ENCODE measurements at regions not wholly inside any gene's neighbourhood (a gene's known extent, or its start where the extent isn't known, plus 50 kb on each side); places are given as distances from the start of the nearest gene placed in this dataset.

DNA sequence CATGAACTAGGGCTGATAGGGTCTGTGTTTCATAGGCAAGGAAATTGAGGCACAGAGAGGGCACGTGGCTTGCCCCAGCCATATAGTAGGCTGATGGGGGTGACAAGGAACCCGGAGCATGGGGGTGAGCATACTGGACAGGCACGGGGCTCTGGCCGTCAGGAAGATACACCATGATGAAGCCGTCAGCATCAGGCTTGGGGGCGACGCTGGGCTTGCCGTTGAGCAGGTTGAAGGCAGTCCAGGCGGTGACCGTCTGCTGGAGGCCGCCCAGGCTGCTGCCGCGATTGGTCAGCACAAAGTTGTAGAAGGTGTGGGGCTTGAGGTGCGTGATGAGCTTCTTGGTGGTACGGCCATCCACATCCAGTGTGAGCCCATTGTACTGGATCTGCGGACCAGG, 119.7 kb downstream of the PTPRS start:
- H3K27me3 Mint-ChIP-seq: no peaks in the 10 kb centered on the region
- peaks cover 4% of the 10 kb centered on the region for H3K4me1 Mint-ChIP-seq
- no peak overlapping the region for H3K4me3 Mint-ChIP-seq
- no peaks in the 10 kb centered on the region for H3K36me3 Mint-ChIP-seq (ENCODE audit: low read depth)
- ATAC-seq (no peak), DNase-seq (no peak)
- no peaks in the 10 kb centered on the region for H3K9me3 Mint-ChIP-seq
- no peak overlapping the region for H3K27ac Mint-ChIP-seq

DNA sequence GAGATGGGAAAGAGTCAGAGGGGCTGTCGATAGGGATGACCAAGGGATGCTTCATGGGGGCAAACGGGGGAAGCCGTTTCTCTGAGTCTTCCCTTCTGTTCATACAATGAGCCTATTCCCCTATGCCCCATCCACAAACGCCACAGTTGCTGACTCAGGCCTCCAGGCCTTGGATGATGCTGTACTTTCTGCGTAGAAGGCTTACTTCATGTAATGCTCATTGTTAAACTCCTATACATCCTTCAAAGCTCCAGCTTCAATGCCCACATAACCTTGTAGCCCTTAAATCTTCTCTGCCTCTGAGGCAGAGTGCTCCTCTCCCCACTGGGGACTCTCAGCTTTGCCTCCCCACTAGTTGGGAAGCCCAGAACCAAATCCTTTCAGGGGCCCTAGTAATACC, 120.3 kb downstream of the PTPRS start:
- no peaks in the 10 kb centered on the region for H3K27me3 Mint-ChIP-seq
- DNase-seq: no peak
- no peaks in the 10 kb centered on the region for H3K9me3 Mint-ChIP-seq
- H3K36me3 Mint-ChIP-seq (ENCODE audit: low read depth): no peaks in the 10 kb centered on the region
- no peak overlapping the region for H3K4me3 Mint-ChIP-seq
- H3K4me1 Mint-ChIP-seq: peaks cover 4% of the 10 kb centered on the region
- H3K27ac Mint-ChIP-seq: no peak overlapping the region
- ATAC-seq: no peak

DNA sequence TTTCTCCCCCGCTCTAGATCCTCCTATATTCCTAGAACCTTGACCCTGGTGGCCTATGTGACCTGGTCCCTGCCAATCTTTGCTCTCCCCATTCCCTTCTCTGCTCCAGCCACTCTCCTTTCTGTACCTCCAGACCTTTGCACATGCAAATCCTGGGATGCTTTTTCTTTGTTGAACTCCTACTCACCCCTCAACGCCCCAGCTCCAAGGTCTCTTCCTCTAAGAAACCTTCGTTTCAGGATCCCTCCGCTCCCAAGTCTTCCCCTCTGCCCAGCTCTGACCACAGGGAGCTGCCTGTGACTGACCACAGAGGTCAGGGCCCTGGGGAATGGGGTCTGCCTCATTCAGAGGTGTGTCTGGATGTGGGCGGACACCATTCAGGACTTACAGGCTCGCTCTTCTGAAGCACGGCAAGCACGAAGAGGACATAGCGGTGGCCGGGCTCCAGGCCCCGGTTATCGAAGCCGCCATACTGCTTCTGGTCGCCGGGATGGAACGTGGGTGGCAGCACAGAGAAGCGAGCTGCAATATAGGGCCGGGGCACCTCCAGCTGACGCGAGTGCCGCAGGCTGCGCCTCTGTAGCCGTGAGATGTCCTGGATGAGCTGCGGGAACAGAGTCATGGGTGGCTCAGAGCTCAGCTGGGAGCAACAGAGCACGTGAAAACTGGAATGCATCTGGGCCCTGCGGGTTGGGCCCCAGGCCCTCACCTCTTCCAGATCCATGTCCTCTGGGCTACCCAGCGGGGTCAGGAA, 120.9 kb downstream of the PTPRS start:
- peaks cover 4% of the 10 kb centered on the region for H3K4me1 Mint-ChIP-seq
- no peaks in the 10 kb centered on the region for H3K9me3 Mint-ChIP-seq
- no peaks in the 10 kb centered on the region for H3K27me3 Mint-ChIP-seq
- ATAC-seq (no peak), DNase-seq (no peak)
- H3K4me3 Mint-ChIP-seq: no peak overlapping the region
- H3K36me3 Mint-ChIP-seq (ENCODE audit: low read depth): no peaks in the 10 kb centered on the region
- no peak overlapping the region for H3K27ac Mint-ChIP-seq

DNA sequence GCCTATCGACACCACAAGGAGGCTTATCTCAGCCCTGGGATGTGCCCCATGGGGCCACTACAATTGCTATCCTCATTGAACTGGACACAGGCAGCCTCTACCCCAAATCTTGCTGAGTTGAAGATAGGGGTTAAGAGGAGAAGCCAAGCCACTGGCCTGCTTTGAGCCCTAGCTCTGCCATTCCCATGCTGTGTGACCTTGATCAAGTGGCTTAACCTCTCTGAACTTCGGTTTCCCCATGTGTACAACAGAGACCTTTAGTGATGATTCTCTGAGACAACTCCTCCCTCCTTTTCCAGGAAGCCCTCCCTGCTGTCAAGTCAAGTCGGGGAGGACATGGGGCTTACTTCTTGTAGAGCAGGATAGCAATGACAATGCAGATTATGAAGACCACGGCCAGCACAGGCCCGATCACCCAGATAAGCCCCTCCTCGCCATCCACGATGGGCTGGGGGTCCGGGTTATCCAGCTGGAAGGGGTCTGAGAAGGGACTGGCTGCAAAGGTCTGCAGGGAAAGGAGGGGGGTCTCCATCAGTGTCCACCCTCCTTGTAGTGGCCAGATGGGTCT, 121.6 kb downstream of the PTPRS start:
- Mint-ChIP-seq H3K27ac (no peak overlapping the region), H3K36me3 (ENCODE audit: low read depth) (no peaks in the 10 kb centered on the region), H3K27me3 (no peaks in the 10 kb centered on the region), H3K4me3 (no peak overlapping the region), H3K9me3 (no peaks in the 10 kb centered on the region), H3K4me1 (peaks cover 4% of the 10 kb centered on the region)
- ATAC-seq (no peak), DNase-seq (no peak)

DNA sequence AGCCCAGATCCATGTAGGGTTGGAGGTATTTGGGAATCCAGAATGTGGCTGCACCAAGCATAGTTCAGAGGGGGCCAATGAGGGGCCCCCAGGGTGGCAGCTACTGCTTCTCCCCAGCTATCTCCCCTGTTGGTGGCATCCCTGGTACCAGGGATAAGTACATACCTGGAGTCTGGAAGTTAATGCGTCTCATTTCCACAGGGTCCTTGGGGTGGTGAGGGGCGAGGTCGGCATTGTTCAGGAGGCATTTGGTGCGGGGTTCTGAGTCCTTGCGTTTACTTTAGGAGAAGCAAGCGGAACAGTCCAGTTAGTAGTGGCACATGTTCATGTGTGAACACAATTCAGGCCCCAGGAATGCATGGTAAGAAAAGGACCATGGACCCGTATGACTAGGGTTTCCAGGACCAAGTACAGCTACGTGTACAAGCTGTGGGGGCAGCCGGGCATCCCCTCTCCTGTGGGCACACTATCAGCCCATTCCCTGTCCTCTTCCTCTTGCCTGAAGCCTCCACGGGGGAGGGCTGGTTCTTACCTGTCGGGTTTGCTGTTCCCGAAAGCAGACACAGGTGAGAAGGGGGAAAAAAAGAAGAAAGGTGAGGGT, 122.3 kb downstream of the PTPRS start:
- Mint-ChIP-seq H3K36me3 (ENCODE audit: low read depth) (no peaks in the 10 kb centered on the region), H3K27ac (no peak overlapping the region), H3K27me3 (no peaks in the 10 kb centered on the region), H3K9me3 (no peaks in the 10 kb centered on the region), H3K4me3 (no peak overlapping the region), H3K4me1 (peaks cover 4% of the 10 kb centered on the region)
- ATAC-seq (no peak), DNase-seq (no peak)

DNA sequence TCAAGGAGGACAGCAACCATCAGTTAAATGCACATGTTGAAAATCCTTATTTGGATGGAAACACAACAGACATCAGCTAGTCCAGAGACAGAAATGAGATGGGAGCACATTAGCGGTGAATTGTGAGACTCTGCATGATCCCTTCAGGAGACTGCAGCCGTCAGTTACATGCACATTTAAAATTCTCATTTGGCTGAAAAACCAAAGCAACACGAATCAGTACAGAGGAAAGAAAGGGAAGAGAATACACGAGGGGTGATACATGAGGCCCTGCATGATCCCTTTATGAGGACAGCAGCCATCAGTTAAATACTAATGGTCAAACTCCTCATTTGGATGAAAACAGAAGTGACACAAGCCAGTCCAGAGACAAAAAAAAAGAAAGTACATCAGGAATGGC, 123.4 kb downstream of the PTPRS start:
- H3K27ac Mint-ChIP-seq: no peak overlapping the region
- DNase-seq: no peak
- no peak overlapping the region for H3K4me3 Mint-ChIP-seq
- H3K9me3 Mint-ChIP-seq: no peaks in the 10 kb centered on the region
- no peaks in the 10 kb centered on the region for H3K27me3 Mint-ChIP-seq
- peaks cover 4% of the 10 kb centered on the region for H3K4me1 Mint-ChIP-seq
- no peak for ATAC-seq
- peaks cover 2% of the 10 kb centered on the region for H3K36me3 Mint-ChIP-seq (ENCODE audit: low read depth)

DNA sequence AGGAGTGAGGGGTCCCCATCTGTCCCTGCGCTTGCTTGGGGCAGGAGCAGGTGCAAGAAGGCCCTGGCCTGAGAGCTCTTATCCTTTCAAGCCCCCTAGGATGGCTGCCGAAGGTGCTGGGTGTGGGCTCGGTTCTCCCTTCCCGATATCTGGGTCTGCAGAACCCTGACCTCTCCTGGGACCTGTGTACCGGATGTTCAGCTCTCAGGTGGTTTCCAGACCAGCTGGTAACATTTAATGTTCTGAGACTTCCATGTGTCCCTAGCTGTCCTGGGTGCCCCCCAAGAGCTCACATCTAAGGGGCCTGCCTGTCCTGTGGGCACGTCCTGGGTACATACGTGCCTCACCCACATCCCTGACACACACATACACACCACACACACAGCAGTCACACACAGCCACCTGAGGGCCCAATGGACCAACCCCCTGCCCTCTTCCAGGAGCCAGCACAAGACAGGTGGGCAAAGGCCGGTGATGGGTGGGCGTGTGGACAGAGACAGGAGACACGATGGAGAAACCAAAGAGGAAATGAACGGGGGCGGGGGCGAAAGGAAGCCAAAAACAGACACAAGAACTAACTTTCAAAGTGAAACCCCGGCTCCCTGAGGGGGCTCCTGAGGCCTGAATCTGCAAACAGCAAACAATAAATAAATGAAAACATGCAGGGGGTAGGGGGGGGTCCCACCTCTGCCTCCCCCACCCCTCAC, 124.3 kb downstream of the PTPRS start:
- Mint-ChIP-seq H3K27ac (no peak overlapping the region), H3K9me3 (no peaks in the 10 kb centered on the region), H3K27me3 (no peaks in the 10 kb centered on the region), H3K4me1 (peaks cover 4% of the 10 kb centered on the region), H3K36me3 (ENCODE audit: low read depth) (peaks cover 2% of the 10 kb centered on the region), H3K4me3 (no peak overlapping the region)
- DNase-seq: no peak
- ATAC-seq: no peak

DNA sequence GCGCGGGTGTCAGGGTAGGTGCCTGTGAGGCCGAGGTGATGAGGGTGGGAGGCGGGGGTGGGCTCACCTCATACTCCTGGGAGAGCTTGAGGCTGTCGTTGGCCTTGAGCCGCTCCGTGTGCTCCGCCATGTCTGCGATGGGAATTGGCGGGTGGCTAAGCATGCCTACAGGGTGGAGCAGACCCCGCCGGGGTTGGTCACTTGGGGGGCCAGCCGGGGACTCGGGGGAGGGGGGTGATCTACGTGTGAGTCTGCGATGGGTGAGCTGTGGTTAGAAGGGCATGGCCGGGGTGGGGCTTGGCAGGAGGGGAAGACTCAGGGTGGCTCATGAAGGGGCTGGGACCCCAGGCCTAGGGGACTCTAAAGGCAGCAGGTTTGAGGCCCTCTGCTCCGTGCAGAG, 125.2 kb downstream of the PTPRS start:
- peaks cover 2% of the 10 kb centered on the region for H3K36me3 Mint-ChIP-seq (ENCODE audit: low read depth)
- no peak for ATAC-seq
- peaks cover 4% of the 10 kb centered on the region for H3K4me1 Mint-ChIP-seq
- no peaks in the 10 kb centered on the region for H3K27me3 Mint-ChIP-seq
- H3K4me3 Mint-ChIP-seq: no peak overlapping the region
- H3K27ac Mint-ChIP-seq: no peak overlapping the region
- no peaks in the 10 kb centered on the region for H3K9me3 Mint-ChIP-seq
- no peak for DNase-seq

DNA sequence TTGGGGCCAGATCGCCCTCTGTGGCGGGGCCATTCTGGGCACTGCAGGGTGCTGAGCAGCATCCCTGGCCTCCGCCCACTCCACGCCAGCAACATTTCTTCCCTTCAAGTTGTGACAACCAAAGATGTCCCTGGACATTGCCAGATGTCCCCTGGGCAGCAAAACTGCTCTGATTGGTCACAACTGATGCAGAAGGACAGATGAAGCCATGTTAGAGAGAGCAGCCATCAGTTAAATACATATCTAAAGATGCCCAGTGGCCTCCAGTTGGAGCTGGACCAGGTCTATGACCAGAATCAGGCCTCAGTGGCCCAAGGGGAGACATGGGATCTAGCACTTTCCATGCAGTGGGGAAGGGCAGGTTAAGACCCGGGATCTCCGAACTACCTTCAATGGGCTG, 125.7 kb downstream of the PTPRS start:
- Mint-ChIP-seq H3K36me3 (ENCODE audit: low read depth) (peaks cover 2% of the 10 kb centered on the region), H3K4me1 (peaks cover 4% of the 10 kb centered on the region), H3K27ac (no peak overlapping the region), H3K4me3 (no peak overlapping the region), H3K9me3 (no peaks in the 10 kb centered on the region), H3K27me3 (no peaks in the 10 kb centered on the region)
- DNase-seq: no peak
- no peak for ATAC-seq

DNA sequence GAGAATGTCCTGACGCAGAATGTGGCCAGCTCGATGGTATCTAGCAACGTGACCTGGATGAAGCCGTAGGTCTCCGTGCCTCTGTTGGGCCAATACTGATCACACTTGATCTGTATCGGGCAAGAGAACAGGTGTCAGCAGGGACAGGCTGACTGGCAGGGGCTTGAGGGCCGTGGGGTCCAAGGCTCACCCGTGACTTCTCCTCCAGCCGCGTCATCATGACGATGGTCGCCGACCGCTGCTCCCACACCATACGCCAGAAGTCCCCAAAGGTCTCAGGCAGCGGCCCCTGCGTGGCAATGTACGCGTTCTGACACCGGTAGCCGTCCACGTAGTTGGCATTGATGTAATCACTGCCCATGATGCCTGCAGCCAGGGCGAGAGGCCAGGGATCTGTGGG, 126.2 kb downstream of the PTPRS start:
- Mint-ChIP-seq H3K36me3 (ENCODE audit: low read depth) (peaks cover 2% of the 10 kb centered on the region), H3K27ac (no peak overlapping the region), H3K9me3 (no peaks in the 10 kb centered on the region), H3K27me3 (no peaks in the 10 kb centered on the region), H3K4me1 (peaks cover 4% of the 10 kb centered on the region), H3K4me3 (no peak overlapping the region)
- no peak for ATAC-seq
- no peak for DNase-seq

DNA sequence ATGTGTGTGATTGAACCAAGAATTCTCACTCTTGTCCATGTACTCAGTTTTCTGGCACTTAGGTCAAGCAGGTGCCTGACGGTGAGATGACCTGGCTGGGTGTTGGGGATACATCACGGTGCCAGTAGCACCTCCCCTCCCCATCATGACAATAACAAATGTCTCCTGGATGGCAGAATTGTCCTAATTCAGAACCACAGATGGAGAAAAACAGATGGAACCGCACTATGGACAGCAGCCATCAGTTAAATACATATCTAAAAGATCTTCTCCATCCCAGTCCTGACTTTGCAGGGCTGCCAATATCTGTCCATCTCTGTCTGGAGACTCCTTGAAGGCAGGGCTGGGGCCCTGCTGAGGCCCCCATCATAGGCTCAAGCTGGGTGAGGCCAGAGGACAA, 126.9 kb downstream of the PTPRS start:
- no peaks in the 10 kb centered on the region for H3K27me3 Mint-ChIP-seq
- H3K9me3 Mint-ChIP-seq: no peaks in the 10 kb centered on the region
- H3K4me1 Mint-ChIP-seq: peaks cover 4% of the 10 kb centered on the region
- H3K27ac Mint-ChIP-seq: no peak overlapping the region
- peaks cover 2% of the 10 kb centered on the region for H3K36me3 Mint-ChIP-seq (ENCODE audit: low read depth)
- DNase-seq (no peak), ATAC-seq (no peak)
- H3K4me3 Mint-ChIP-seq: no peak overlapping the region

DNA sequence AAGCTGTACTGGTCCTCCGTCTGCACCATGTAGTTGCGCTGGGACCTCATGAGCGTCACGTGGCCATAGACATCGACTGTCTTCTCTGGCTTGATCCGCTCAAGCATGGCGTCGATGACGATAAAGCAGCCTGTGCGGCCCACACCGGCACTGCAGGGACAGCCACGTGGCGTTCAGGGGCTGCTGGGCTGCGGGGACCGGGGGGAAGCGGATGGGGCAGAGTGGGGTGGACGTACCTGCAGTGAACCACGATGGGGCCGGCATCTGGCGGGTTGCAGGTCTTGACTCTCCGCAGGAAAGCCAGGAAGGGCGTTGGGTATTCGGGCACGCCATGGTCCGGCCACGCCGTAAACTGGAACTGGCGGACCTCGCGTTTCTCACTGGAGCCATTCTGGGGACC, 128.5 kb downstream of the PTPRS start:
- Mint-ChIP-seq H3K9me3 (no peaks in the 10 kb centered on the region), H3K4me3 (no peak overlapping the region), H3K4me1 (peaks cover 4% of the 10 kb centered on the region), H3K27me3 (no peaks in the 10 kb centered on the region), H3K36me3 (ENCODE audit: low read depth) (peaks cover 2% of the 10 kb centered on the region), H3K27ac (no peak overlapping the region)
- DNase-seq (no peak), ATAC-seq (no peak)

DNA sequence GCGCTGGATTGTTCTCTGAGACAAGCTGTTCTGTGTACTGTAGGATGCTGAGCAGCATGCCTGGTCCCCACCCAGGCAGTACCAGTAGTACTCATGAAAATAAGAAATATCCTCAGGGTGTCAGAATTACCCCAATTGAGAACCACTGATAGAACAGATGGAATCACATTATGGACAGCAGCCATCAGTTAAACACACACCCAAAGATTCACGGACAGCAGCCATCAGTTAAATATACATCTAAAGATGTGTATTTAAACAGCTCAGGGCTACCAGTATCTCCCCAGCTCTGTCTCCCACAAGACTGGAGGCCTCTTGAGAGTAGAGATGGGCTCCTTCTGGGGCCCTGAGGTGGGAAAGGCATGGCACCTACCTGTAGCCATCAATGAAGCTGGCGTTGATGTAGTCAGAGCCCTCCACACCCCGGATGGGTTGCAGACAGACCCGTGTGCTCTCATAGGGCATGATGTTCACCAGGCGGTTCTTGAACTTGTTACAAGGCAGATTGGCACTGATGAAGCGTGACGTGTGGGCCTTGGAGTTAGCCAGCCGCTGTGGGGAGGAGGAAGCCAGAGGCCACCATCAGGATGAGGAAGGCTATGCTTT, 129.3 kb downstream of the PTPRS start:
- Mint-ChIP-seq H3K27ac (no peak overlapping the region), H3K36me3 (ENCODE audit: low read depth) (peaks cover 2% of the 10 kb centered on the region), H3K4me3 (no peak overlapping the region), H3K27me3 (no peaks in the 10 kb centered on the region), H3K4me1 (peaks cover 2% of the 10 kb centered on the region), H3K9me3 (no peaks in the 10 kb centered on the region)
- no peak for DNase-seq
- no peak for ATAC-seq

DNA sequence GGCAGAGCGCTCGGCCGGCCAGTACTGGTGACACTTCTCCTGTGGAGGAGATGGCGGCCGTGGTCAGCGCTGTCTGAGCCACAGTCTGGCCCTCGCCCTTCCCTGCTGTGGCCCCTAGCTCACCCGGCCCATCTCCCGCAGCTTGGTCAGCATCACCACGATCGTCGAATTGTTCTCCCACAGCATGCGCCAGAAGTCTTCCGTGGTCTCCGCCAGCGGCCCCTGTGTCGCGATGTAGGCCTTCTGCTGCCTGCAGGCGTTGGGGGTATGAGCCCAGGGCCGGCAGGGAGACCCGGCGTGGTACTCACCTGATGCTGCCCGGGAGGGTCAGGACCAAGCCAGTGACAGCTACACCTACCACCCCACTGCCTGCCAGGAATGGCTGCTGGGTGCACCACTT, 130.1 kb downstream of the PTPRS start:
- ATAC-seq (no peak), DNase-seq (no peak)
- H3K4me3 Mint-ChIP-seq: no peak overlapping the region
- no peak overlapping the region for H3K27ac Mint-ChIP-seq
- no peaks in the 10 kb centered on the region for H3K27me3 Mint-ChIP-seq
- peaks cover 7% of the 10 kb centered on the region for H3K4me1 Mint-ChIP-seq
- peaks cover 2% of the 10 kb centered on the region for H3K36me3 Mint-ChIP-seq (ENCODE audit: low read depth)
- H3K9me3 Mint-ChIP-seq: no peaks in the 10 kb centered on the region

DNA sequence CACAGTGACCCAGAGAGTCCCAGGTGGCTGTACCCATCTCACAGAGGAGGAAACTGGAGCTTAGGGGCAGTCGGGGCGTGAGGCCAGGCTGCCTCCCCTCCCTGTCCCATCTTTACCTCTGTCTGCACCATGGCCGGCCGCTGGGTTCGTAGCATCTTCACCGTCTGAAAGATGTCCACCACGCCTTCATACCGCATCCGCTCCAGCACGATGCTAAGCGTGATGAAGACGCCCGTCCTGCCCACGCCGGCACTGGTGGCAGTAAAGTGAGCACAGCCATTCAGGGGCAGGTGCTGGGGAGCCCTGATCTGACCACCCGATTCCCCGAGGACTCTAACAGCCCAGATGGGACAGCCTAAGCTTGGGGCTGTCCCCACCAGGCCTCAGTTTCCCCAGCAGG, 132.8 kb downstream of the PTPRS start:
- Mint-ChIP-seq H3K4me3 (no peak overlapping the region), H3K27me3 (no peaks in the 10 kb centered on the region), H3K4me1 (peaks cover 12% of the 10 kb centered on the region), H3K27ac (no peak overlapping the region), H3K36me3 (ENCODE audit: low read depth) (peaks cover under 1% of the 10 kb centered on the region), H3K9me3 (no peaks in the 10 kb centered on the region)
- DNase-seq (no peak), ATAC-seq (no peak)

Data from activated naive CD8-positive, alpha-beta T cell treated with anti-CD3 and anti-CD28 coated beads, Interleukin-2, amount 50 U/mL, for 24 hours (primary cell).